ENCODE measurements at regions not wholly inside any gene's neighbourhood (a gene's known extent, or its start where the extent isn't known, plus 50 kb on each side); places are given as distances from the start of the nearest gene placed in this dataset.
"Not testable (repeated sequence)": the region's sequence is repeated elsewhere in the genome, so short reads cannot be mapped to it uniquely, and the experiment has no call there.

DNA sequence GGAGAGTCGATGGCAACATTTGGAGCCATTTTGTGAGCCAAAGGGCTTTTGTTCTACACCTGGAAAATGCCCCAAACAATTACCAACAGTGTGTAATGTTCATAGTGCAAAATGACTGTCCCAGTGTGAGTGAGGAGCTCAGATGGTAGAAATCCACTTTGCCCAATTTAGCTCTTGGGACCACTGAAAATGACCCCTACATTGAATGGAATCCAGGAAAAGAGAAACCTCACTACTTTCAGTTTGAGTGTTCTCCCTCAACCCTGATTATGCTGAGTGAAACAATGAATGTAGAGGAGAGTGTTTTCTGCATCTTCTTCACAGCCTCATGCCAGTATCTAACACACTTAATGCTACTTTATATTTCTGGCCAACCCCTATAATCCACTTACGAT is 84.9 kb upstream of the NRN1 start:
- no peaks in the 10 kb centered on the region for H3K4me1 Mint-ChIP-seq
- H3K4me3 Mint-ChIP-seq: no peak overlapping the region
- H3K27me3 Mint-ChIP-seq (ENCODE audit: low read depth in 3 of 3): peaks cover 2 to 17% (median 7%) of the 10 kb centered on the region in 3 donors
- H3K27ac Mint-ChIP-seq: no peak overlapping the region
- H3K36me3 Mint-ChIP-seq: no peaks in the 10 kb centered on the region
- DNase-seq: no peak
- no peaks in the 10 kb centered on the region for H3K9me3 Mint-ChIP-seq

DNA sequence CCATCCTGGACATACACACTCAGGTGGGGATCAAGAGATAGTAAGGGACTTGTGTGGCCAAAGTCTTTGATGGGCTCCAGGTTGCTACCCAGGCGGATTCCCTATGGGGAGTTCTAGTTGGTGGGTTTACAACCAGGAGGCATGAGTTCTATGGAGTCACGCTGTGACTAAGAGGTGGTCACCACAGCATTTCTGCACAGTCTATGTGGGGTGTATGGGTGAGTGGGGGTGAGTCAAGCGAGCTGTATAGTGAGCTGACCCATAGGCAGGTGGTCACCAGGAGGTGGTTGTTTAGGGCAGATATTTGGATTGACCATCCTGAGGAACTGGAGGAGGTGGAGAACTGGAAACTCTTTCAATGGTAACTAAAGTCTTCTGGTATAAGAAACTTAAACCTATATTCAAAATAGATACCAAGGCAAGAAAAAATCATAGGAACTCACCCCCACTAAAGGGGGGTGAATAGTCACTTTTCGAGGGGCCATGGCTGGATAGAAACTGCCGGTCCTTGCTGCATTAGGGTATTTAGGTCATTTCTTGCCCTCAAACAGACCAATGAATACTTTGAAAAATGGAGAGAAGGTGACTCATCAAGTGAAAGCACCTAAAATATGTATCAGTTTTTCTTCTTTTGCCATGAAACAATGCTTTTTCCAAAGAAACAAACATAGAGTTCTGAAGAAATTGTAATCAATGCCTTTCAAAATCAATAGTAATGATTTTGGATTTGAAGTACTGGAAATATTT is 84.3 kb upstream of the NRN1 start:
- Mint-ChIP-seq H3K4me3 (no peak overlapping the region), H3K9me3 (no peaks in the 10 kb centered on the region), H3K4me1 (no peaks in the 10 kb centered on the region), H3K36me3 (no peaks in the 10 kb centered on the region), H3K27me3 (ENCODE audit: low read depth in 3 of 3) (peaks cover 2 to 17% (median 7%) of the 10 kb centered on the region in 3 donors), H3K27ac (no peak overlapping the region)
- no peak for DNase-seq

DNA sequence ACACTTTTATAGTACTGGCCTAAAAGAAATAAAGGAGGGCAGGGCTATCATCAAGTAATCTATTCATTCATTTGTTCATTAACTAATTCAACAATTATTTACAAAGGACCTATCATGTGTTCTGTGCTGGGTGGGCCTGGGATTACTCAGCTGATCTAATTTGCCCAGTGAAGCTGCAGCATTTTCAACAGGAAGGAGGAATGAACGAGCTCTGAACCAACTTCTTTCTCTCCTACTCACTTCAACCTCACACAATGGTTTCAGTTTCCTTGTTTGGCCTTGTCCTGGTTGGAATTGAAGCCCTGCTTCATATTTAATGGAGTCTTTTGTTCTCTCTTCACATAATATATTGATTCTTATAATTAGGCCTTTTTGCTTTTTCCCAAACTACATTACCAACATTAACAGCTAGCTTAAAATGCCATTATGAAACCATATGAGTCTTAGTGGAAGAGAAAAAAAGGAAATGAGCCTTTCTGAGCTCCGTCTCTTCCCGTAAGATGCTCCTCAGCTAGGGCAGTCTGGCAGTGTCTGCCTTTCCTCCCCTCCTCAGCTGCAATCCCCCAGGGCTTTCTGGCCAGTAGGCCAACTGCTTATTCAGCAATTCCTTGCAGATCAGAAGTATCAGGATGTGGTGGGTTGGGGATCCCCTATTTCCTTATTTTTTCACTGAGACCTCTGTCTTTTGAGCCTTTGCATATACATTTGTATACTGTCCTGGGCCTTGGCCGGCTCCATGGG is 79.4 kb upstream of the NRN1 start:
- no peak for DNase-seq
- Mint-ChIP-seq H3K27ac (no peak overlapping the region), H3K4me3 (no peak overlapping the region), H3K4me1 (no peaks in the 10 kb centered on the region), H3K36me3 (no peaks in the 10 kb centered on the region), H3K27me3 (ENCODE audit: low read depth in 3 of 3) (peaks cover 2 to 15% (median 5%) of the 10 kb centered on the region in 3 donors), H3K9me3 (peaks cover 0 to 2% (median under 1%) of the 10 kb centered on the region in 6 donors)

DNA sequence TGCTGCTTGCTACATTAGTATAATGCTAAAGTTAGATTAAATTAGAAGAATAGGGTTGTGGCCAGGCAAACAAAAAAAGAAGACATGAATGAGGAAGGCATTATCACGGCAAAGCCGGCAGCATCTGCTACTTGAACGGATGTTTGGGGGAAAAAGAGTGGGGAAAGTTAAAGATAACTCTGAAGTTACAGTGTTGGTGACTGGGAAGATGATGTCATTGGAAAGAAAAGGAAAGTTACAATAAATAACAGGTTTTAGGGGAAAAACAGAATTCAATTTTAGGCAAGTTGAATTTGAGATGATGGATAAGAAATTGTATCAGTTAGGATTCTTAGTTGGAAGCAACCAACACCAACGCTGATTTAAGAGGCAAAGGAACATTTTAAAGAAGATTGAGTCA is 74.2 kb upstream of the NRN1 start:
- Mint-ChIP-seq H3K9me3 (peaks cover 0 to 2% (median under 1%) of the 10 kb centered on the region in 6 donors), H3K27ac (no peak overlapping the region), H3K4me3 (no peak overlapping the region), H3K36me3 (no peaks in the 10 kb centered on the region), H3K27me3 (ENCODE audit: low read depth in 3 of 3) (peaks cover 0 to 9% (median 7%) of the 10 kb centered on the region in 3 donors), H3K4me1 (no peaks in the 10 kb centered on the region)
- no peak for DNase-seq

DNA sequence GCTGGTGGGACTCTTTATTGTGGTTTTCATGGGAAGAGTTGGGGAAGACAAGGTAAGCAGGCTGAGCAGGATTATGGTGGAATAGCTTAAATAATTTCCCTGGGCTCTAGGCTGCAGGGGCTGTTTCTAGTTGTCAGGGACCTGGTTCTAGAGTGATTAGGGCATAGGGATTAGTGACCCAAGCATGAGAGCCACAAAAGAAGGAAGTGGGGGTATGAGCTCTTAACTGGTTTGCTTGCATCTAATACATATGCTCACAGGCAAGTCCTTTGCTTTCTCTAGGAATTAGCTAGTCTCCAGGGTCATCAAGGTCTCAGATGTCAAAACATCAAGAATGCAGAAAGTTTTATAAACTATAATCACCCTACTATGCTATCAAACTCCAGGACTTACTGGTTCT is 67.5 kb upstream of the NRN1 start:
- no peaks in the 10 kb centered on the region for H3K36me3 Mint-ChIP-seq
- peaks cover 8 to 23% (median 14%) of the 10 kb centered on the region in 3 donors for H3K27me3 Mint-ChIP-seq (ENCODE audit: low read depth in 3 of 3)
- H3K4me1 Mint-ChIP-seq: no peaks in the 10 kb centered on the region
- H3K4me3 Mint-ChIP-seq: no peak overlapping the region
- peaks cover 0 to 2% (median 0%) of the 10 kb centered on the region in 6 donors for H3K9me3 Mint-ChIP-seq
- no peak overlapping the region for H3K27ac Mint-ChIP-seq
- no peak for DNase-seq

DNA sequence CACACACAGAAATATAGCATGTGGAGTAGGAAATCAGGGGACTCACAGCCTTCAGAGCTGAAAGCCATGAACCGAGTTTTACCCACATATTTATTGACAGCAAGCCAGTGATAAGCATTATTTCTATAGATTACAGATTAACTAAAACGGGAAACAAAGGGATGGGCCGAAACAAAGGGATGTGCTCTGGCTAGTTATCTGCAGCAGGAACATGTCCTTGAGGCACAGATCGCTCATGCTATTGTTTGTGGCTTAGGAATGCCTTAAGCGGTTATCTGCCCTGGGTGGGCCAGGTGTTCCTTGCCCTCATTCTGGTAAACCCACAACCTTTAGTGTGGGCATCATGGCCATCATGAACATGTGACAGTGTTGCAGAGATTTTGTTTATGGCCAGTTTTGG is 61.4 kb upstream of the NRN1 start:
- not testable (repeated sequence) for H3K36me3 Mint-ChIP-seq, H3K27ac Mint-ChIP-seq, H3K4me1 Mint-ChIP-seq, H3K4me3 Mint-ChIP-seq, DNase-seq
- Mint-ChIP-seq H3K9me3 (peaks cover 0 to 10% (median 5%) of the 10 kb centered on the region in 6 donors), H3K27me3 (ENCODE audit: low read depth in 3 of 3) (peaks cover 14 to 31% (median 18%) of the 10 kb centered on the region in 3 donors)

DNA sequence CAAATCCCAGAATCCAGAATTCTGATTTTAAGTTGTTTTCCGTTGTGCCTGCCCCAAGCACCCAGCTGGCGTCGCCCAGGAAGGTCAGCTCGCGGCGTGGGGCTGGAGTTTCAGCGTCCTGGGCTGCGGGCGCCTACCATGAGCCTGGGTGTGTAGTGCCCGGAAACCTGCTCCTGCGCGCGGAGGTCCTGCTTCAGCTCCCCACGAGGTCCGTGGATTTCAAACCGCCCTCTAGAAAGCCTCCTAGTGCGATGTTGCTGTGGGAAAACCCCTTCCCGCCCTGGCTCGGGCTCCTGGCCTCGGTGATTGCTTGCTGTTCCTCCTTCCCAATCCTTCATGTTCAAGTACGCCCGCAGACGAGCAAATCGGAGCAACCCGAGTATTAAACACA is 51.3 kb upstream of the NRN1 start:
- Mint-ChIP-seq H3K27me3 (ENCODE audit: low read depth in 3 of 3) (peaks cover 3 to 31% (median 9%) of the 10 kb centered on the region in 3 donors), H3K4me3 (no peak overlapping the region), H3K9me3 (no peaks in the 10 kb centered on the region), H3K36me3 (no peaks in the 10 kb centered on the region), H3K4me1 (no peaks in the 10 kb centered on the region), H3K27ac (no peak overlapping the region)
- DNase-seq: no peak

DNA sequence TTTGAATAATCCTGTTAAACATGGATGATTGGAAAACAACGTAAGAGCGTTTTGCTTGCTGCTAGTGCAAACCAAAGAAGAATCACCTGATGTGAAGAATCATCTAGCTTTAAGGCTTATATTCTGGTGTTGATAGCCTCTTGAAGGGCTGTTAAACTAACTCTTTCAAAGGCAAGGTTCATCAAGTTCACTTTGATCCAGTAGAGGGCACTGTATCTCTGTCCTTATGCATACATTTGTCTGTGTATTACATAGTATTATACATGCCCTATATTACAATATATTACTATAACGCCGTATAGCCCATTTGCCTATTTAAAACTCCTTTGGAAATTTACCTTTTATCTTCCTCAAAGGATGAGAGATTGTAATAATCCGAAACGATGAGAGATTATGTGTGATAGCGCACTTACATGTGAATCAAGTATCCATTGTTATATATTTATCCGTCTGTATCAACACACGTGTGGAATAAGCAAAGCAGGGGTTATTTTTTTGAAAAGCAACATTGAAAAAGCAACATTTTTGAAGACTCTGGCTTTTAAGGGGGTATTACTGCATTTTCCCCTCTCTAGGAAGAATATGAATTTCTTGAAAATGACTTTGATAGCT is 50.8 kb upstream of the NRN1 start:
- H3K4me3 Mint-ChIP-seq: no peak overlapping the region
- no peak overlapping the region for H3K27ac Mint-ChIP-seq
- no peaks in the 10 kb centered on the region for H3K36me3 Mint-ChIP-seq
- no peaks in the 10 kb centered on the region for H3K4me1 Mint-ChIP-seq
- H3K9me3 Mint-ChIP-seq: no peaks in the 10 kb centered on the region
- DNase-seq: peak in 1 of 3 donors; percentile 16
- peaks cover 3 to 31% (median 11%) of the 10 kb centered on the region in 3 donors for H3K27me3 Mint-ChIP-seq (ENCODE audit: low read depth in 3 of 3)

Measured in immature natural killer cell (primary cell).